Small intestine (tissue), 7 donors: ENCODE measurements at regions not wholly inside any gene's neighbourhood (a gene's known extent, or its start where the extent isn't known, plus 50 kb on each side); places are given as distances from the start of the nearest gene placed in this dataset.

Experiments used
- DNase-seq, 2 donors: peaks; one replicate each; pipeline versions ENCODE4 v3.0.0 to v3.0.0-alpha.2; 2013
- FAIRE-seq: peaks from 2 replicates; lab custom pipeline; 2012; peaks lifted over from hg19 to GRCh38; lab: Jason Lieb, UNC
- H3K27ac ChIP-seq, 3 donors: one replicate each; pipeline ENCODE4 v1.5.1; 2013; ENCODE audit warnings: low read length in 2 of 3, mild to moderate bottlenecking in 2 of 3, control low read depth in 1 of 3, inconsistent platforms in 1 of 3, low read depth in 1 of 3, moderate library complexity in 1 of 3
- H3K27me3 ChIP-seq, 3 donors: one replicate each; pipeline ENCODE4 v1.6.1; 2013; ENCODE audit warnings: low read length in 3 of 3, inconsistent platforms in 1 of 3; ENCODE audit not compliant: control insufficient read depth in 3 of 3, insufficient read depth in 3 of 3
- H3K36me3 ChIP-seq, 3 donors: one replicate each; pipeline ENCODE4 v1.6.1; 2013; ENCODE audit warnings: low read length in 3 of 3, inconsistent platforms in 1 of 3, low read depth in 1 of 3, mild to moderate bottlenecking in 1 of 3, moderate library complexity in 1 of 3; ENCODE audit not compliant: control insufficient read depth in 3 of 3, insufficient read depth in 2 of 3
- H3K4me1 ChIP-seq, 3 donors: one replicate each; pipeline ENCODE4 v1.6.1; 2013; ENCODE audit warnings: low read length in 2 of 3, inconsistent platforms in 1 of 3, low read depth in 1 of 3, mild to moderate bottlenecking in 1 of 3, moderate library complexity in 1 of 3; ENCODE audit not compliant: control insufficient read depth in 3 of 3, insufficient read depth in 2 of 3
- H3K4me3 ChIP-seq, 3 donors: one replicate each; pipeline ENCODE4 v1.5.1; 2013; ENCODE audit warnings: low read length in 3 of 3, control low read depth in 1 of 3, inconsistent platforms in 1 of 3, low read depth in 1 of 3, mild to moderate bottlenecking in 1 of 3, moderate library complexity in 1 of 3
- H3K9me3 ChIP-seq, 2 donors: one replicate each; pipeline ENCODE4 v1.6.1; 2013; ENCODE audit warnings: low read depth in 1 of 2, low read length in 1 of 2; ENCODE audit not compliant: control insufficient read depth in 2 of 2, insufficient read depth in 1 of 2
- WGBS, 3 donors: extraction: QIAGEN DNeasy Blood & Tissue Kit; methylation state at CpG; one replicate each; pipeline ENCODE4 v1.1.7; 2013; 5-methylcytosine and 5-hydroxymethylcytosine counted together
- donor health status: healthy with polysubstance abuse.
- donor health status: control.
- donor health status: control.
- donor health status: Bipolar disorder and iron deficiency.
- donor health status: healthy.

DNA sequence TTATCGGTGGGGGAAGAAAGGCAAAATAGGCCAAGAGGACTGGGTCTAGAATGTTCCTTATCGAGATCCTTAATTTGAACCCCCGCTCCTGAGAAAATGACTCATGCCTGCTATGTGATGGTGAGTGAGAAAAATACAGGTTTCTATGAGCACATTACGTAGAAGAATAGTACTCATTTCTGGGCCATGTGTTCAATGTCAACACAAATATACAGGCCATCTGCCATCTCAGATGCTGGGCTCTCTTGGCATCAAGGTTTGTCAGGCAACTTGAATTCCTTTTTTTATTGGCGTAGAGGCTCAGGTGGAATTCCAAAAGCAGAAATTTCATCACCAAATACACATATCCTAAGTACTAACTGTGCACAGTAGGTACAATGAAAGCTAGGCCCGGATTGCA is 81.4 kb upstream of the TRIM2 start:
- H3K27me3 ChIP-seq, result no peaks in the 10 kb centered on the region
- no peaks in the 10 kb centered on the region for H3K9me3 ChIP-seq
- DNase-seq (no peak), FAIRE-seq (no peak)
- no peak overlapping the region for H3K4me3 ChIP-seq
- WGBS, 3 donors, result 74 to 87% (median 83%) methylated on average over 6 of the region's 6 CpGs
- no peaks in the 10 kb centered on the region for H3K36me3 ChIP-seq
- H3K4me1 ChIP-seq, result peaks cover 0 to 4% (median 0%) of the 10 kb centered on the region in 3 donors
- H3K27ac ChIP-seq, result no peak overlapping the region

DNA sequence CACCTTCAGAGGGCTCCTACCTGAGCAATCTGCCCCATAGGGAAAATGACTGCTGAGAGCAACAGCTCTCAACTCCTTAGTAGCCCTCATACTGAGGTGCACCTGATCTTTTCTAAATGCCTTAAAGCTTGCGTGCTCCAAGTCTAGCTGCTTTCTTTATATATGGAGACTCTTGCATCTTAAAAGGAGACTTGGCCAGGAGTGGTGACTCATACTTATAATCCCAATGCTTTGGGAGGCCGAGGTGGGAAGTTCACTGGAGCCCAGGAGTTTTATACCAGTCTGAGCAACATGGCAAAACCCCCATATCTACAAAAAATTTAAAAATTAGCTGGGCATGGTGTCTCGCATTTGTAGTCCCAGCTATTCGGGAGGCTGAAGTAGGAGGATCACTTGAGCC is 78.1 kb upstream of the TRIM2 start:
- Histone ChIP-seq H3K9me3 (no peaks in the 10 kb centered on the region), H3K27ac (no peak overlapping the region), H3K36me3 (no peaks in the 10 kb centered on the region), H3K4me1 (peaks cover 0 to 4% (median 0%) of the 10 kb centered on the region in 3 donors), H3K27me3 (no peaks in the 10 kb centered on the region), H3K4me3 (no peak overlapping the region)
- DNase-seq (no peak), FAIRE-seq (no peak)
- 87 to 91% (median 90%) methylated on average over 4 of the region's 4 CpGs for WGBS, 3 donors

DNA sequence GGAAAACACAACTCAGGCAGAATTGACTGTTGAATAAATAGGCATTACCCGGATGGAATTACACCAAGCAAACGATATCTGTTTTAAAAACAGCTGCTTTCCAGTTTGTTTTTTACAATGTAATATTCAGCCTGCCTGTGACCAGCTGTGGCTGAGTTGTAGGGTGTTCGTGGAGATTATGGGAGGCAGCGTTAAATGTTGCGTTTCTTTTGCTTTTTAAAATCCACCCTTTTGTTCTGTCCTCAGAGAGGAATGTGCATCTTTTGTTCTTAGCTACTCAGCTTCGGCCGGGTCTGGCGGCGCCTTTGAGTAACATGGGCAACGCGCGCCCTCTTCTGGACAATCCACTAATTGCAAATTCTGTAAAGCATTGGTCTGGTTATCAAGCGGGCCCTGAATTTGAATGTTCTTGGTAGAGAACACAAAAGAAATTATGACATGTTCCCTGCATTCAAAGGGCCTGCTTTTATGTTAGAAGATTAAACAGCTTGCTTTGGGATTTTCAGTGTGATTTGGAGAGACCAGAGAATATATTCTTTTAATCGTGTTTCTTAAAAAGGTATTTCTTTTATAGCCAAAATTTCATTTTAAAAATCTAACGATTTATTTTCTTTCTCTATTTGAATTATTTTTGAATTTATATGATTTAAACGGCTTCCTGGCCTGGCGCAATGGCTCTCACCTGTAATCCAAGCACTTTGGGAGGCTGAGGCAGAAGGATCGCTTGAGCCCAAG is 76.3 kb upstream of the TRIM2 start:
- DNase-seq (peak; percentile 79 to 91), FAIRE-seq (peak; percentile 59)
- no peaks in the 10 kb centered on the region for H3K9me3 ChIP-seq
- H3K4me1 ChIP-seq, result peaks cover 0 to 4% (median 0%) of the 10 kb centered on the region in 3 donors
- no peaks in the 10 kb centered on the region for H3K27me3 ChIP-seq
- 15 to 20% (median 17%) methylated on average over 18 of the region's 18 CpGs for WGBS, 3 donors
- no peaks in the 10 kb centered on the region for H3K36me3 ChIP-seq
- no peak overlapping the region for H3K4me3 ChIP-seq
- no peak overlapping the region for H3K27ac ChIP-seq

DNA sequence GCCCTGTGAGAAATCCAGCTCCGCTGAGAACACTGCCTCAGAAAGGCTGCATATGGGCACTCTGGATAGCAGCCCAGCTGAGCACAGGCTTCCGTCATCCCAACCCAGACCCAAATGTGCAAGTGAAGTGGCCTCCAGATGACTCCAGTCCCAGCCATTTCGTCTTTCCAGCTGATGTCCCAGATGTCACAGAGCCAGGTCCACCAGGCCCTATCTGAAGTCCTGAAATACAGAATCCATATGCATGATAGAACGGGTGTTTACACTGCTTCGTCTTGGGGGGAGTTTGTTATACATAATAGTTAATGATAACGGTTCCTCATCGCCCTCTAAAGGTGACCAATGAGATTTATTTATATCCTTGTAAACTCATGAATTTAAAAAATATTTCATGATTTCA is 72.6 kb upstream of the TRIM2 start:
- Histone ChIP-seq H3K9me3 (peaks cover 0 to 2% of the 10 kb centered on the region in 2 donors), H3K36me3 (no peaks in the 10 kb centered on the region), H3K27ac (no peak overlapping the region), H3K4me3 (no peak overlapping the region), H3K4me1 (peaks cover 0 to 4% (median 0%) of the 10 kb centered on the region in 3 donors), H3K27me3 (no peaks in the 10 kb centered on the region)
- FAIRE-seq (no peak), DNase-seq (no peak)
- 51 to 57% (median 52%) methylated on average over 7 of the region's 7 CpGs for WGBS, 3 donors

DNA sequence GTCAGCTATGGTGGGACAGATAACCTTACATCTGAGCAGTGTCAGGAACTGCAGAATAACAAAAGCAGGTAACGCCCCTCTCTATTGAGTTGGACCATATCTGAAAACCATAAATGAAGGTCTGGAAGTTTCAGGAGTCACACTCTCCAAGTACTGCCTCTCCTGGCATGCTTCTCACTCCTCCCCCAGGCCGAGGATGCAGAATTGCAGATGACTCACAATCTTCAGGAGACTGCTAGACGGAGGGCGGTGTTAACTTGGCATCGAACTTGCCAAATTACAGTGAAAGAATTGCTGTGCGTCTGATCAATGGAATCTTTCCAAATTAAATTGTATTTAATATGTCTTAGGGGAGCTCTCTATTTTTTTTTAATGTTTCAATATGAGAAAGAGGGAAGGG is 67.1 kb upstream of the TRIM2 start:
- peaks cover 0 to 2% of the 10 kb centered on the region in 2 donors for H3K9me3 ChIP-seq
- 20 to 49% (median 31%) methylated on average over 6 of the region's 6 CpGs for WGBS, 3 donors
- FAIRE-seq (no peak), DNase-seq (peak in 1 of 2 donors; percentile 69)
- no peaks in the 10 kb centered on the region for H3K36me3 ChIP-seq
- H3K27ac ChIP-seq, result no peak overlapping the region
- H3K4me3 ChIP-seq, result no peak overlapping the region
- H3K27me3 ChIP-seq, result no peaks in the 10 kb centered on the region
- peaks cover 0 to 2% (median 0%) of the 10 kb centered on the region in 3 donors for H3K4me1 ChIP-seq

DNA sequence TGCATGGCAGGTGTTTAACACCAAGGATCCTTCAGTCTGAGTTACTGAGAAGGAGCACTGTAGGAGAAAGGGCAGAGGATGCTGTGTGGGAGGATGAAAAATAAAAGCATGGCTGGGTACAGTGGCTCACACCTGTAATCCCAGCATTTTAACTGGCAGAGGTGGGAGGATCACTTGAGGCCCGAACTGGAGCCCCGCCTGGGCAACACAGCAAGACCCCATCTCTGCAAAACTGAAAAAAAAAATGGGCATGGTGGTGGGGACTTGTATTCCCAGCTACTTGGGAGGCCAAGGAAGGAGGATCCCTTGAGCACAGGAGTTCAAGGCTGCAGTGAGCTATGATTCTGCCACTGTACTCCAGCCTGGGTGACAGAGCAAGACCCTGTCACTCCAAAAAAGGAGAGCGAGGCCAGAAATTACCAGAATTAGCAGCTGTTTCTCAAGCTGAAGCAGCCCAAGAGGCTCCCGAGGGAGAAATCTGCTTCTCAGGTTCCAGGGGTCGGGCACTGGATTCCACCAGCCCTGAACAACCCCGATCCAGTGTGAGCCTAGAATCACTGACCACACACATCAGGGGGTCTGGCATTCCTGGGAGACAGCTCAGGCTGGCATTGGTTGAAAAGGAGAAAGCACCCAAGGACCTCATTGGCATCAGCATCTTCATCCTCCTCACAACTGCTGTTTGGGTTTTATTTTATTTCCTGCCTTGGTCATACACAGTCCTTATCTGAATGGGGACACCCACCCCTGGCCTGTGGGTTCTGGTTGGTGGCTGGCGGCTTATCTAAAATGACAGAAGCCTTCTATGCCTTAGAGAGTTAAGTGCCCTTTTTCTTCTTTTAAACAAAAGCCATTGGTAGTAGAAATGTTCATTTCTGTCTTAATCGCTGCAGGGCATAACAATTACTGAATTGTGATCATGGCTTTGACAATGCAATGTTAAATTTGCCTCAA is 66.3 kb upstream of the TRIM2 start:
- Histone ChIP-seq H3K9me3 (peaks cover 0 to 2% of the 10 kb centered on the region in 2 donors), H3K4me3 (no peak overlapping the region), H3K4me1 (peaks cover 0 to 2% (median under 1%) of the 10 kb centered on the region in 3 donors), H3K27ac (no peak overlapping the region), H3K27me3 (no peaks in the 10 kb centered on the region), H3K36me3 (no peaks in the 10 kb centered on the region)
- DNase-seq, result no peak
- 84% methylated on average over 8 of the region's 8 CpGs for WGBS, 3 donors
- no peak for FAIRE-seq

DNA sequence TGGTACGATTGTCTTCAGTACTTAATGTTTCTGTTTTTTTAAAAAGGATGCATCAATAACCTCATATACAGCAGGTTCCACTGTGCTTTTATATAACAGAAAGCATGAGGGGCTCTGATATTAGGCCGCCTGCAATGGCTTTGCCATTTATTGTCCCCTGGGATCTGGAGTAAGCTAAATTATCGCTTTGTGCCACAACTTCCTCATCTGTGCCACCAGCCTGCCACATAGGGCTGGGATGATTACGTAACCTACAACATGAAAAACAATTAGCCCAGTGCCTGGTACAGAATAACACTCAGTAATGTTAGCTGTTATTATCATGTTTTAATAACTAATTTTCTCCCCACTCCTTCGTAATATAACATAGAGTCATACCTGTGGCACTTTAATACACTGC is 65.5 kb upstream of the TRIM2 start:
- peaks cover 0 to 8% (median 2%) of the 10 kb centered on the region in 3 donors for H3K4me1 ChIP-seq
- FAIRE-seq (no peak), DNase-seq (peak in 1 of 2 donors; percentile 71)
- peaks cover 0 to 2% of the 10 kb centered on the region in 2 donors for H3K9me3 ChIP-seq
- H3K27ac ChIP-seq, result no peak overlapping the region
- H3K36me3 ChIP-seq, result no peaks in the 10 kb centered on the region
- H3K4me3 ChIP-seq, result no peak overlapping the region
- 32 to 49% (median 46%) methylated on average over 5 of the region's 5 CpGs for whole genome bisulfite sequencing, 3 donors
- no peaks in the 10 kb centered on the region for H3K27me3 ChIP-seq

DNA sequence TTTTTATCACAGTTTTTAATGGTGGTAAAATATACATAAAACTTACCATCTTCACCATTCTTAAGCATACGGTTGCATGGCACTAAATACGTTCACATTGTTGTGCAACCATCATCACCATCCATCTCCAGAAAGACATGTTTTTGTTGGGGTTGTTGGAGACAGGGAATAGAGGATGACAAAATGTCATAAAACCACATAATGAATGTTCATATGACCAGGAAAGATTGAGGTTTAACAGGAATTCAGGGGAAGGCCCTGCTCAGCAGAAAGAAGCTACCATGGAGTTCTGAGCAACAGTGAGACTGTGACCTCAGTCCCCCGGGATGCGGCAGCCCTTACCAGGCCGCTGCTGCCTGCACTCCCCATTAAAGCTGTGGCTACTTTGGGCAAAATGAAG is 63.9 kb upstream of the TRIM2 start:
- FAIRE-seq (no peak), DNase-seq (no peak)
- peaks cover 0 to 14% (median 2%) of the 10 kb centered on the region in 3 donors for H3K4me1 ChIP-seq
- H3K4me3 ChIP-seq, result no peak overlapping the region
- H3K27me3 ChIP-seq, result no peaks in the 10 kb centered on the region
- no peak overlapping the region for H3K27ac ChIP-seq
- 90 to 98% (median 93%) methylated on average over 5 of the region's 5 CpGs for WGBS, 3 donors
- H3K36me3 ChIP-seq, result no peaks in the 10 kb centered on the region
- no peaks in the 10 kb centered on the region for H3K9me3 ChIP-seq
